Smooth muscle cell (in vitro differentiated cells): ENCODE measurements at regions not wholly inside any gene's neighbourhood (a gene's known extent, or its start where the extent isn't known, plus 50 kb on each side); places are given as distances from the start of the nearest gene placed in this dataset.

Source experiments
- DNase-seq: peaks from one replicate; lab custom pipeline; 2025; ENCODE audit not compliant: unreplicated experiment; lab: John Stamatoyannopoulos, UW
- H2AFZ ChIP-seq: fragments of 200-600 bp; sonication (generic); 2 replicates; pipeline ENCODE4 v1.6.0; 2016; ENCODE audit warnings: antibody characterized with exemption, low read depth, mild to moderate bottlenecking
- H3F3A ChIP-seq: fragments of 200-600 bp; sonication (generic); 2 replicates; pipeline ENCODE4 v1.6.0; 2017; ENCODE audit warnings: antibody characterized with exemption, low read depth
- H3K27ac ChIP-seq: fragments of 200-600 bp; sonication (generic); 2 replicates; pipeline ENCODE4 v1.5.1; 2016; ENCODE audit warnings: low read depth, mild to moderate bottlenecking
- H3K27me3 ChIP-seq: fragments of 200-600 bp; sonication (generic); 2 replicates; pipeline ENCODE4 v1.6.1; 2016; ENCODE audit warnings: low read depth, mild to moderate bottlenecking
- H3K36me3 ChIP-seq: fragments of 200-600 bp; sonication (generic); 2 replicates; pipeline ENCODE4 v1.5.1; 2016; ENCODE audit warnings: low read depth
- H3K4me1 ChIP-seq: fragments of 200-600 bp; sonication (generic); 2 replicates; pipeline ENCODE4 v1.5.1; 2016; ENCODE audit warnings: low read depth
- H3K4me2 ChIP-seq: fragments of 200-600 bp; sonication (generic); 2 replicates; pipeline ENCODE4 v1.6.0; 2016; ENCODE audit warnings: mild to moderate bottlenecking
- H3K4me3 ChIP-seq: fragments of 200-600 bp; sonication (generic); 2 replicates; pipeline ENCODE4 v1.5.1; 2016; ENCODE audit warnings: mild to moderate bottlenecking
- H3K79me2 ChIP-seq: fragments of 200-600 bp; sonication (generic); 2 replicates; pipeline ENCODE4 v1.6.0; 2016; ENCODE audit warnings: low read depth, mild to moderate bottlenecking
- H3K9ac ChIP-seq: fragments of 200-600 bp; sonication (generic); 2 replicates; pipeline ENCODE4 v1.6.0; 2016; ENCODE audit warnings: low read depth
- H3K9me3 ChIP-seq: fragments of 200-600 bp; sonication (generic); replicated peaks from 2 replicates; pipeline ENCODE4 v1.5.1; 2016; ENCODE audit warnings: low read depth
- H4K20me1 ChIP-seq: fragments of 200-600 bp; sonication (generic); 2 replicates; pipeline ENCODE4 v1.6.0; 2016; ENCODE audit warnings: low read depth
- CTCF ChIP-seq: fragments of 200-600 bp; sonication (generic); IDR thresholded peaks from 2 replicates; pipeline ENCODE4 v1.5.1; 2017; ENCODE audit warnings: borderline replicate concordance, mild to moderate bottlenecking, antibody characterized with exemption; ENCODE audit not compliant: insufficient read depth, poor library complexity, severe bottlenecking
- WGBS: methylation state at CpG from one replicate; pipeline ENCODE4 v1.1.7; 2016; ENCODE audit warnings: low lambda C conversion rate; 5-methylcytosine and 5-hydroxymethylcytosine counted together

GRCh38 chrX:10055430-10055829 lies 88.3 kb downstream of the CLDN34 start:
- Histone ChIP-seq H3K9me3 (no peaks in the 10 kb centered on the region), H3F3A (no peaks in the 10 kb centered on the region), H3K27me3 (no peaks in the 10 kb centered on the region), H3K9ac (no peak overlapping the region), H2AFZ (no peak overlapping the region), H3K27ac (no peak overlapping the region), H3K36me3 (no peaks in the 10 kb centered on the region), H3K4me1 (no peaks in the 10 kb centered on the region), H3K4me3 (no peak overlapping the region), H4K20me1 (peaks cover 12% of the 10 kb centered on the region), H3K79me2 (peaks cover 4% of the 10 kb centered on the region), H3K4me2 (no peak overlapping the region)
- no peak for TF ChIP-seq CTCF
- DNase-seq, result no peak
- WGBS, result 82% methylated on average over 8 of the region's 8 CpGs

GRCh38 chrX:10062352-10062751 lies 94.4 kb upstream of the CLCN4 start:
- H3K36me3 ChIP-seq, result no peaks in the 10 kb centered on the region
- H3K4me3 ChIP-seq, result peak overlapping the region; percentile 10
- no peaks in the 10 kb centered on the region for H3K9me3 ChIP-seq
- no peak for TF ChIP-seq CTCF
- H4K20me1 ChIP-seq, result no peaks in the 10 kb centered on the region
- H3F3A ChIP-seq, result no peaks in the 10 kb centered on the region
- H3K79me2 ChIP-seq, result peaks cover 4% of the 10 kb centered on the region
- DNase-seq, result no peak
- H3K27ac ChIP-seq, result peak overlapping the region; percentile 85
- H2AFZ ChIP-seq, result no peak overlapping the region
- H3K4me1 ChIP-seq, result no peaks in the 10 kb centered on the region
- WGBS, result 58% methylated on average over 4 of the region's 4 CpGs
- peak overlapping the region; percentile 17 for H3K4me2 ChIP-seq
- H3K27me3 ChIP-seq, result no peaks in the 10 kb centered on the region
- peak overlapping the region; percentile 48 for H3K9ac ChIP-seq

GRCh38 chrX:10062980-10063379 lies 93.8 kb upstream of the CLCN4 start:
- H3K27me3 ChIP-seq, result no peaks in the 10 kb centered on the region
- H3F3A ChIP-seq, result no peaks in the 10 kb centered on the region
- 78% methylated on average over 2 of the region's 2 CpGs for WGBS
- peak overlapping the region; percentile 17 for H3K4me2 ChIP-seq
- H3K4me1 ChIP-seq, result no peaks in the 10 kb centered on the region
- no peaks in the 10 kb centered on the region for H3K36me3 ChIP-seq
- peak overlapping the region; percentile 85 for H3K27ac ChIP-seq
- no peaks in the 10 kb centered on the region for H4K20me1 ChIP-seq
- H2AFZ ChIP-seq, result no peak overlapping the region
- no peak for TF ChIP-seq CTCF
- H3K79me2 ChIP-seq, result peaks cover 3% of the 10 kb centered on the region
- no peaks in the 10 kb centered on the region for H3K9me3 ChIP-seq
- no peak for DNase-seq
- peak overlapping the region; percentile 48 for H3K9ac ChIP-seq
- peak overlapping the region; percentile 10 for H3K4me3 ChIP-seq

- no peaks in the 10 kb centered on the region for H3K79me2 ChIP-seq
- no peaks in the 10 kb centered on the region for H3K9me3 ChIP-seq
- 90% methylated on average over 11 of the region's 11 CpGs for WGBS
- no peaks in the 10 kb centered on the region for H3K36me3 ChIP-seq
- H3K4me3 ChIP-seq, result no peak overlapping the region
- H4K20me1 ChIP-seq, result no peaks in the 10 kb centered on the region
- no peaks in the 10 kb centered on the region for H3K27me3 ChIP-seq
- H3K4me1 ChIP-seq, result no peaks in the 10 kb centered on the region
- H2AFZ ChIP-seq, result no peak overlapping the region
- H3K9ac ChIP-seq, result no peak overlapping the region
- H3K4me2 ChIP-seq, result no peak overlapping the region
- no peak for DNase-seq
- TF ChIP-seq CTCF, result no peak
- H3F3A ChIP-seq, result no peaks in the 10 kb centered on the region
- H3K27ac ChIP-seq, result no peak overlapping the region
These were observed 92.0 kb upstream of the CLCN4 start for GRCh38 chrX:10064736-10065135.
